GM12873 (cell line): ENCODE measurements at regions not wholly inside any gene's neighbourhood (a gene's known extent, or its start where the extent isn't known, plus 50 kb on each side); places are given as distances from the start of the nearest gene placed in this dataset.

ENCODE experiments used
- TF ChIP-seq, protein P1 (sequence below): IDR thresholded peaks from 2 replicates; pipeline ENCODE4 v1.5.1; 2012; ENCODE audit warnings: low read depth, mild to moderate bottlenecking, moderate library complexity, low read length, control low read depth; ENCODE audit not compliant: insufficient read depth; ENCODE audit errors: missing control alignments

DNA sequence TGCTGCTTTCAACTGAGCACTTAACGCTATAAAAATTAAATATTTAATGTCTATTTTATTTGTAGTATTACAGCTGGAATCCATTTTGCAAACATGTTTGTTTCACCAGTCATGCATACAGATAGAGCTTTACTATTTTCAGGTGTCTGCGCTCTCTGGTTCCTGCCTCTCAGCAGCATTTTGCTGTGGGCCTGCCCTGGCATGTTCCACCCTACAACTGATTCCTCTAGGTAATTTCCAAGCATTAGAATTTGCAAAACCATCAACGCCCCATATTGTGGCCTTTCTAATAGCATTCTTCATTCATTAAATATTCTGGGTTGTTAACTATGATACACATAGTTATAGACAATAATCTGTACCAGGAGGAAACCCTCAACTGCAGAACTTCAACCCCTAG is 266.4 kb upstream of the DLGAP1 start:
- TF ChIP-seq, protein P1, sequence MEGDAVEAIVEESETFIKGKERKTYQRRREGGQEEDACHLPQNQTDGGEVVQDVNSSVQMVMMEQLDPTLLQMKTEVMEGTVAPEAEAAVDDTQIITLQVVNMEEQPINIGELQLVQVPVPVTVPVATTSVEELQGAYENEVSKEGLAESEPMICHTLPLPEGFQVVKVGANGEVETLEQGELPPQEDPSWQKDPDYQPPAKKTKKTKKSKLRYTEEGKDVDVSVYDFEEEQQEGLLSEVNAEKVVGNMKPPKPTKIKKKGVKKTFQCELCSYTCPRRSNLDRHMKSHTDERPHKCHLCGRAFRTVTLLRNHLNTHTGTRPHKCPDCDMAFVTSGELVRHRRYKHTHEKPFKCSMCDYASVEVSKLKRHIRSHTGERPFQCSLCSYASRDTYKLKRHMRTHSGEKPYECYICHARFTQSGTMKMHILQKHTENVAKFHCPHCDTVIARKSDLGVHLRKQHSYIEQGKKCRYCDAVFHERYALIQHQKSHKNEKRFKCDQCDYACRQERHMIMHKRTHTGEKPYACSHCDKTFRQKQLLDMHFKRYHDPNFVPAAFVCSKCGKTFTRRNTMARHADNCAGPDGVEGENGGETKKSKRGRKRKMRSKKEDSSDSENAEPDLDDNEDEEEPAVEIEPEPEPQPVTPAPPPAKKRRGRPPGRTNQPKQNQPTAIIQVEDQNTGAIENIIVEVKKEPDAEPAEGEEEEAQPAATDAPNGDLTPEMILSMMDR: no peak

DNA sequence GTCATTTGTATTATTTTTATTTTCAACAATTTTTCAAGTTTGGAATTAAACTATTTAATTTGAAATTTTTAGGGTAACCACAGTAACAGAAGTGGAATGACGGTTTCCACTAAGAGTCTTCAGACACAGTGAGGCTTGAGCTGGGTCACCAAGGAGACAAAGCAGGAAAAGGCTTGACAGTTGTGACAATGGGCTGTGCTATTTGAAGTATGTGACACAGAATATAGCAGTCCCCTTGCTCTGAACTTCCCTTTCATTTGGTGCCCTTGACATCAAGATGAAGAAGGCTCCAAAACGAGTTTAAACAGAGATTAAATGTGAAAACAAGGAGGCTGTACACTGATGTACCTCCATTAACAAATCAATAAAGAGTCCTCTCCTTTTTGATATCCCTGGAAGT is 265.4 kb upstream of the DLGAP1 start:
- TF ChIP-seq, protein P1: no peak

DNA sequence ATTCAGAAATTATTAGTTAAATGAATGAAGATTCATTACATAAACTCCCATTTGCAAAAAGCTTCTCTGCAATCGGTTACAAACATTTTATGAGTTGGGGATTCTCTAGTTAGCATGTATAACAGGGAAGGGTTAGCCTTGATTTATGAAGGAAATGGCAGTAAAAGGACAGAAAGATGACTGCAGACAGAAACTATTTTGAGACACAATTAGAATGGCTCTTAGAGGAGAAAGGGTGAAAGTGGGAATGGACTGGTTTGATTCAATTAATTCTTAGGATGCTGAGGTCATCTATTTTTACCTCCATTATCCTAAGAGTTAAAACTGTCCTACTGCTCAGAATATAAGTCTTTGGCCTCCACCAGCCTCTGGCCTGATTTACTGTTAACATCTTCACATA is 250.8 kb upstream of the DLGAP1 start:
- TF ChIP-seq, protein P1: no peak

DNA sequence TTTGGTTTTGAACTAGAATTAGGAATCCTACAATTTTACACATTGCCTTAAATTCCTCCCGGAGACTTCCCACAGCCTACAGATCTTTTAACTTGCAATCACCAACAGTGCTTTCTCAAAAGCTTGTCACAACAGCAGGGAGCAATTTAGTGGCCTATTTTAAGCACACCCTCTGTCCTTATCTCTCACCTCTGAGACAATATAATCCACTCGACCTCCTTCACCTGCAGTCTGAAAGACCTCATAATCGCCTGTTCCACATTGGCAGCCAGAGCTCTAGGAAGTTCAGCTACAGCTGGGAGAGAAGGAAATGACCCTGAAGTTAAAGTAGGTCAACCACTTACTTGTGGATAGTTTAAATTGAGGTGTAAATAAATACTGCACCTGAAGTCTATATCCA is 249.7 kb upstream of the DLGAP1 start:
- TF ChIP-seq, protein P1: no peak

DNA sequence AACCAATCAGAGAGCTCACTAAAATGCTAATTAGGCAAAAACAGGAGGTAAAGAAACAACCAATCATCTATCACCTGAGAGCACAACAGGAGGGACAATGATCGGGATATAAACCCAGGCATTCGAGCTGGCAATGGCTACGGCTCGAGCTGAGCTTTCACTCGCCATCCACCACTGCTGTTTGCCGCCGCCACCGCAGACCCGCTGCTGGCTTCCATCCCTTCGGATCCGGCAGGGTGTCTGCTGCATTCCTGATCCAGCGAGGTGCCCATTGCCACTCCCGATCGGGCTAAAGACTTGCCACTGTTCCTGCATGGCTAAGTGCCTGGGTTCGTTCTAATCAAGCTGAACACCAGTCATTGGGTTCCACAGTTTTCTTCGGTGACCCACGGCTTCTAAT is 236.7 kb upstream of the DLGAP1 start:
- TF ChIP-seq, protein P1: no peak

DNA sequence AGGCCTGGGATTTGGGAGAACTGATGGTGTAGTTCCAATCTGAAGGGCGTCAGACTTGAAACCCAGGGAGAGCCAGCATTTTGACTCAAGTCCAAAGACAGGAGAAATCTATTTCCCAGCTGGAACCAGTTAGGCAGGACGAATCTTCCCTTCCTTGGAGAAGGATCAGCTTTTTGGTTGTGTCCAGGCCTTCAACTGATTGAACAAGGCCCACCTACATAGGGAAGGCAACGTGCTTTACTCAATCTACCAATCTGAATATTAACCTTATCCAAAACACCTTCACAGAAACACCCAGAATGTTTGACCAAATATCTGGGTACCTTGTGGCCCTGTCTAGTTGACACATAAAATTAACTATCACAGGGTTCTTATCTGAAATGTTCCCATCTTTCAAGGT is 221.9 kb upstream of the DLGAP1 start:
- TF ChIP-seq, protein P1: no peak

DNA sequence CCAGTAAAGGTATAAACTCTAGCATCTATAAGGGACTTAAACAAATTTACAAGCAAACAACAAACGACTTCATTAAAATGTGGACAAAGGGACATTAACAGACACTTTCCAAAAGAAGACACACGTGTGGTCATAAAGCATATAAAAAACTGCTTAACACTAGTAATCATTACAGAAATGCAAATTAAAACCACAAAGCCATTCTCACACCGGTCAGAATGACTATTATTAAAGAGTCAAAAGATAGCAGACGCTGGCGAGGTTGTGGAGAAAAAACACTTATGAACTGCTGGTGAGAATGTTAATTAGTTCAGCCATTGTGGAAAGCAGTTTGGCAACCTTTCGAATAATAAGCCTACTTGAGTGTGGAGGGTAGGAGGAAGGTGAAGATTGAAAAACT is 217.1 kb upstream of the DLGAP1 start:
- TF ChIP-seq, protein P1: no peak

DNA sequence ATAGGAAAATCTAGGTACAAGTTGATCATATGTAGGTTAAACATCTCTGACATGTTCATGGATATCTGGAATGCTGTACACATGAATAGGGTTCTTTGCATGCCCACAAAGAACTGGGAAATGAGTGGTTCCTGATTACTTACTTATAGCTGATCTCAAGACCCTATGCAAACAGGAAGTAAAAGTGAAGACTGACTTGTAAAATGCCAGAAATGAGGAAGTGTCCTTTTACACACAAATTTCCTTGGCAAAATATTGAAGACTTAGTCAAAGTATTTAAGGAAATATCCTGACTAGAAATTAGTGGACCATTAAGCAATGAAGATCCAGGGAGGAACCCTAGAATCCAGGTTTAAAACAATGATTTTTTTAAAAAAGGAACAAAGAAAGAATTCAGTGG is 203.7 kb upstream of the DLGAP1 start:
- TF ChIP-seq, protein P1: no peak
